NOMO-1 treated with DMSO at 0.1 percent for 48 hours (cell line): ENCODE measurements at regions not wholly inside any gene's neighbourhood (a gene's known extent, or its start where the extent isn't known, plus 50 kb on each side); places are given as distances from the start of the nearest gene placed in this dataset.

ENCODE experiments used
- DNase-seq: peaks from one replicate; lab custom pipeline; 2025; ENCODE audit not compliant: unreplicated experiment; lab: John Stamatoyannopoulos, UW

GRCh38 chr20:7828437-7828836 is 111.8 kb downstream of the HAO1 start:
- DNase-seq: no peak

GRCh38 chr20:7829031-7829430 is 111.2 kb downstream of the HAO1 start:
- DNase-seq: no peak

GRCh38 chr20:7829776-7830175 is 110.5 kb downstream of the HAO1 start:
- no peak for DNase-seq
